Breast epithelium (tissue), 3 donors: ENCODE measurements at regions not wholly inside any gene's neighbourhood (a gene's known extent, or its start where the extent isn't known, plus 50 kb on each side); places are given as distances from the start of the nearest gene placed in this dataset.

ENCODE experiments used
- CTCF ChIP-seq, 3 donors: fragments of 450-650 bp; IDR thresholded peaks; one replicate each; pipeline ENCODE4 v1.5.1; 2016 to 2017; ENCODE audit warnings: antibody characterized with exemption in 3 of 3, mild to moderate bottlenecking in 3 of 3, moderate library complexity in 3 of 3
- POLR2A ChIP-seq: fragments of 450-650 bp; IDR thresholded peaks from one replicate; pipeline ENCODE4 v1.6.1; 2016; ENCODE audit warnings: antibody characterized with exemption, mild to moderate bottlenecking, moderate library complexity
- POLR2AphosphoS5 ChIP-seq, 3 donors: sonication (generic); formaldehyde crosslinking; IDR thresholded peaks; one replicate each; pipeline ENCODE4 v1.6.1; 2017; ENCODE audit warnings: antibody characterized with exemption in 3 of 3

- TF ChIP-seq CTCF (IDR thresholded peaks at IDR 0.05) (no peak), POLR2AphosphoS5 (IDR thresholded peaks at IDR 0.05) (no peak), POLR2A (no peak)
Measured at GRCh38 chr11:95337972-95338429, 107.0 kb upstream of the SESN3 start.
